ENCODE measurements at regions not wholly inside any gene's neighbourhood (a gene's known extent, or its start where the extent isn't known, plus 50 kb on each side); places are given as distances from the start of the nearest gene placed in this dataset.

GRCh38 chr1:60668585-60668984 is 413.8 kb upstream of the NFIA start:
- DNase-seq (ENCODE audit: low read depth, low spot score): no peak
- H3K4me1 Mint-ChIP-seq: peaks cover 12% of the 10 kb centered on the region
- TF ChIP-seq CTCF (conservative IDR thresholded peaks at IDR 0.05): no peak
- H3K36me3 Mint-ChIP-seq (ENCODE audit: low read depth): no peaks in the 10 kb centered on the region
- H3K27me3 Mint-ChIP-seq (ENCODE audit: low read depth): no peaks in the 10 kb centered on the region
- no peak overlapping the region for H3K4me3 Mint-ChIP-seq
- H3K27ac Mint-ChIP-seq (ENCODE audit: unreplicated experiment): no peak overlapping the region
- peaks cover 2% of the 10 kb centered on the region for H3K9me3 Mint-ChIP-seq

DNA sequence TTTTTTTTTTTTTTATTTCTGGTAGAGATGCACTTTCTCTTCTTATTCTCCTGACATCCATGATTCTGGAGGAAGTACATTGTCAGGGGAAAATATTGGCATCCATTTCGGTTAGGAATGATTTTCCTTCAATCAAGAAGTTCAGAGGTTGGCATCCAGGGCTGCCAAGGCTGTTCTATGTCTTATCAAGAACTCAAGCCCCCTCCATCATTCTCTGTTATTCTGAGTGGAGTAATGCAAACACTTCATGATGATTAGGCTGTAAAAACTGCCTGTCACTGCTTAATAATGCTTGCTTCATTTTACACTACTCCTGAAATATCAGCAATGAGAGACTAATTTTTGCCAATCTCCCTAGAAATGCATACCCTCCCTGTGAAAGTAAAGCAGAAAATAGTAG is 417.1 kb upstream of the NFIA start:
- Mint-ChIP-seq H3K27me3 (ENCODE audit: low read depth) (no peaks in the 10 kb centered on the region), H3K9me3 (peaks cover 2% of the 10 kb centered on the region), H3K36me3 (ENCODE audit: low read depth) (peaks cover 3% of the 10 kb centered on the region), H3K27ac (ENCODE audit: unreplicated experiment) (no peak overlapping the region), H3K4me1 (peaks cover 7% of the 10 kb centered on the region), H3K4me3 (no peak overlapping the region)
- no peak for TF ChIP-seq CTCF (conservative IDR thresholded peaks at IDR 0.05)
- no peak for DNase-seq (ENCODE audit: low read depth, low spot score)

DNA sequence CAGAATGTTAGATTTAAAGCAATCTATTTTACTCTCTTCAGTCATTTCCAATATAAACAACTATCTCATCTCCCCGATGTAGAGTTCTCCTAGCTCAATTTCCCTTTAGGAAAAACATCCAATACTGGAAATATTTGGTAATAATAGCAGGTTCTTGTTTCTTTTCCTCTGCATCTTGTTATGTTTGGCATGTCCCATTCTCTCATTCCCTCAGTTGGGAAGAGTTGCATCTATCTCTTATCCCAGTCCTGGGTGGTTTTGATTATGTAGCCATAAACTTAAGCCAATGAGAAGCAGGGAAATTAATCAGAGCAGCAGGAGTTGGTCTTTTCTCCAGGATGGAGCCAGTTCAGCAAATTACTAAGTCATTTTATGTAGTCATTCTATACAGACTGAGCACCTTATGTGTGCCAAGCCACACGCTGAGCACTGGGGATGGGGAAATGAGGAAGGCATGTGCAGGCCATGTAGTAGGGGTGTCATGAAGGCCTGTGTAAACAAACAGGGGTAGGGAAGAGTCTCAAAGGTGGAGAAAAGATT is 418.2 kb upstream of the NFIA start:
- Mint-ChIP-seq H3K9me3 (peaks cover 2% of the 10 kb centered on the region), H3K4me3 (no peak overlapping the region), H3K27me3 (ENCODE audit: low read depth) (no peaks in the 10 kb centered on the region), H3K36me3 (ENCODE audit: low read depth) (peaks cover 3% of the 10 kb centered on the region), H3K27ac (ENCODE audit: unreplicated experiment) (no peak overlapping the region), H3K4me1 (no peaks in the 10 kb centered on the region)
- DNase-seq (ENCODE audit: low read depth, low spot score): no peak
- no peak for TF ChIP-seq CTCF (conservative IDR thresholded peaks at IDR 0.05)

DNA sequence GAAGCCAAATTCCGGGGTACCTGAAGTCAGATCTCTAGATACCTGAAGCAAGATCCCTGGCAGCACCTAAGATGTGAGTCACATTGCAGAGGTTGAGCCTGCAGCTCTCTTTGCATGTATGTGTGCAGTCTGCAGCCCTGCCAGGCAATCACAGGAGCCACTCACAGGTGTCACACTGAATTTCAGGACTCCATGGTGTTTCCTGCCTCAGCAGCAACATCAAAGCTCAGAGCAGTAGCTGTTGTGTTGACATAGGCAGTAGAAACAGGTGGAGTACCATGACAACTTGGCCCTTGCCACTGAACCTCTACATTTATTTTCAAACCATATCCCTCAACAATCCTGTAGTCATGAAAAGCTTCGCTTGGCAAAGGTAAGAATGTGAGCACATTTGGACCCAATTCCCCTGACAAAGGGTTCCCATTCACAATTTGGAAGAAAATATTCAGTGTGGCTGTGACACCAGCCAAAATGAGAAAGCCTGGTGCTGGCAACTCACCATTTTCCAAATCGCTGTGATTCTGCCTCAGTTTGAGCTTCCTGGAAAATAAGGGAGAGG is 419.8 kb upstream of the NFIA start:
- peaks cover 2% of the 10 kb centered on the region for H3K9me3 Mint-ChIP-seq
- DNase-seq (ENCODE audit: low read depth, low spot score): no peak
- no peak for TF ChIP-seq CTCF (conservative IDR thresholded peaks at IDR 0.05)
- no peaks in the 10 kb centered on the region for H3K27me3 Mint-ChIP-seq (ENCODE audit: low read depth)
- H3K27ac Mint-ChIP-seq (ENCODE audit: unreplicated experiment): no peak overlapping the region
- H3K4me3 Mint-ChIP-seq: no peak overlapping the region
- H3K4me1 Mint-ChIP-seq: peaks cover 6% of the 10 kb centered on the region
- H3K36me3 Mint-ChIP-seq (ENCODE audit: low read depth): peaks cover 3% of the 10 kb centered on the region

DNA sequence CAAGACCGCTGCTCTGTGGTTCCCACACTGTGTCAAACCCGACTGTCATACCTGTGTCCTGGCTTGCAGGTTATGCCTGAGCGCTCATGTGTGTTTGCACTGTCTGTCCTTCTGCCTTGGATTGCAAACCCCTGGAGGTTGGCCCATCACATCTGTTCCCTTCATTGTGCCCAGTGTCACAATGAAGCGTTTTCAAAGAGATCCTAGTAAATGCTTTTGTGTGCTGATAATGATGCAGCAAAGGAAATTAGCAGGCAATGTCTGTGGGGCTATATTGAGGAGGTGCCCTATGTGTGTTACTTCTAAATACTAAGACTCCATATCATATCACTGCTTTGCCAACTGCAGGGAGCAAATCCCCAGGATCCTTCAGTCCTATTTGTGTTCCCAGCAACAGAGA is 424.4 kb upstream of the NFIA start:
- Mint-ChIP-seq H3K4me3 (no peak overlapping the region), H3K36me3 (ENCODE audit: low read depth) (peaks cover 3% of the 10 kb centered on the region), H3K27me3 (ENCODE audit: low read depth) (no peaks in the 10 kb centered on the region), H3K4me1 (peaks cover 29% of the 10 kb centered on the region), H3K9me3 (peaks cover 6% of the 10 kb centered on the region), H3K27ac (ENCODE audit: unreplicated experiment) (no peak overlapping the region)
- TF ChIP-seq CTCF (conservative IDR thresholded peaks at IDR 0.05): no peak
- DNase-seq (ENCODE audit: low read depth, low spot score): no peak
